DOHH2 (cell line): ENCODE measurements at regions not wholly inside any gene's neighbourhood (a gene's known extent, or its start where the extent isn't known, plus 50 kb on each side); places are given as distances from the start of the nearest gene placed in this dataset.

ENCODE experiments used
- H3F3A ChIP-seq: fragments of 200-600 bp; sonication (generic), shearing (Covaris generic); 2 replicates; pipeline ENCODE4 v1.6.0; 2016; ENCODE audit warnings: antibody characterized with exemption, mild to moderate bottlenecking; ENCODE audit not compliant: control insufficient read depth, insufficient read depth
- H3K27ac ChIP-seq: fragments of 200-600 bp; sonication (generic); 2 replicates; pipeline ENCODE4 v1.5.1; 2014; ENCODE audit warnings: low read depth, mild to moderate bottlenecking, low read length, moderate library complexity
- H3K27me3 ChIP-seq: fragments of 200-600 bp; sonication (generic); 2 replicates; pipeline ENCODE4 v1.6.1; 2014; ENCODE audit warnings: mild to moderate bottlenecking, low read length, mixed read lengths; ENCODE audit not compliant: control insufficient read depth
- H3K36me3 ChIP-seq: fragments of 200-600 bp; sonication (generic); 2 replicates; pipeline ENCODE4 v1.6.1; 2014; ENCODE audit warnings: mild to moderate bottlenecking, low read length, moderate library complexity, mixed read lengths; ENCODE audit not compliant: control insufficient read depth
- H3K4me1 ChIP-seq: fragments of 200-600 bp; sonication (generic); 2 replicates; pipeline ENCODE4 v1.6.1; 2014; ENCODE audit warnings: mild to moderate bottlenecking, low read length, mixed read lengths; ENCODE audit not compliant: control insufficient read depth
- H3K4me2 ChIP-seq: fragments of 200-600 bp; sonication (generic); 2 replicates; pipeline ENCODE4 v1.6.0; 2014; ENCODE audit warnings: mild to moderate bottlenecking, low read length, moderate library complexity
- H3K4me3 ChIP-seq: fragments of 200-600 bp; sonication (generic); 2 replicates; pipeline ENCODE4 v1.5.1; 2014; ENCODE audit warnings: mild to moderate bottlenecking, low read length, mixed read lengths
- H3K79me2 ChIP-seq: fragments of 200-600 bp; sonication (generic); 2 replicates; pipeline ENCODE4 v1.6.1; 2014; ENCODE audit warnings: mild to moderate bottlenecking, low read length, mixed read lengths; ENCODE audit not compliant: control insufficient read depth
- H3K9me2 ChIP-seq: fragments of 200-600 bp; sonication (generic); replicated peaks from 2 replicates; pipeline ENCODE4 v1.6.1; 2014; ENCODE audit warnings: mild to moderate bottlenecking, low read length, mixed read lengths; ENCODE audit not compliant: control insufficient read depth
- H3K9me3 ChIP-seq: fragments of 200-600 bp; sonication (generic); 2 replicates; pipeline ENCODE4 v1.6.1; 2014; ENCODE audit warnings: antibody characterized with exemption, low read length, mixed read lengths; ENCODE audit not compliant: control insufficient read depth, insufficient read depth
- H4K20me1 ChIP-seq: fragments of 200-600 bp; sonication (generic); 2 replicates; pipeline ENCODE4 v1.6.0; 2014; ENCODE audit warnings: low read depth, mild to moderate bottlenecking, antibody characterized with exemption, low read length, moderate library complexity; ENCODE audit not compliant: control insufficient read depth, insufficient read depth
- EZH2phosphoT487 ChIP-seq: fragments of 200-600 bp; sonication (generic); IDR thresholded peaks from 2 replicates; pipeline ENCODE4 v1.6.1; 2017; ENCODE audit warnings: borderline replicate concordance, mild to moderate bottlenecking, antibody characterized with exemption, low read length, moderate library complexity, mixed read lengths
- TF ChIP-seq, protein P1 (sequence below): fragments of 200-600 bp; sonication (generic); IDR thresholded peaks from one replicate; pipeline ENCODE4 v1.5.1; 2014; ENCODE audit warnings: antibody characterized with exemption, mild to moderate bottlenecking, low read depth, low read length; ENCODE audit not compliant: poor library complexity, severe bottlenecking

DNA sequence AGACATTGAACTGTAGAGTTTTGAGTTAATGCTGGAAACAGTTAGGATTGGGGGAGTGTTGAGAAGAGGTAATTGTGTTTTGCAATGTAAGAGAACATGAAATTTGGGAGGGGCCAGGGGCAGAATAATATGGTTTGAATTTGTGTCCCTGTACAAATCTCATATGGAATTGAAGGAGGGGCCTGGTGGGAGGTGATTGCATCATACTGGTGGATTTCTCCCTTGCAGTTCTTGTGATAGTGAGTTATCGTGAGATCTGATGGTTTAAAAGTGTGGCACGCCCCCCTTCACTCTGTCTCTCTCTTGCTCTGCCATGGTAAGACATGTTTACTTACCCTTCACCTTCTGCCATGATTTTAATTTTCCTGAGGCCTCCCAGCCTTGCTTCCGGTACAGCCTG lies 876.0 kb upstream of the FBXO33 start:
- TF ChIP-seq, protein P1, sequence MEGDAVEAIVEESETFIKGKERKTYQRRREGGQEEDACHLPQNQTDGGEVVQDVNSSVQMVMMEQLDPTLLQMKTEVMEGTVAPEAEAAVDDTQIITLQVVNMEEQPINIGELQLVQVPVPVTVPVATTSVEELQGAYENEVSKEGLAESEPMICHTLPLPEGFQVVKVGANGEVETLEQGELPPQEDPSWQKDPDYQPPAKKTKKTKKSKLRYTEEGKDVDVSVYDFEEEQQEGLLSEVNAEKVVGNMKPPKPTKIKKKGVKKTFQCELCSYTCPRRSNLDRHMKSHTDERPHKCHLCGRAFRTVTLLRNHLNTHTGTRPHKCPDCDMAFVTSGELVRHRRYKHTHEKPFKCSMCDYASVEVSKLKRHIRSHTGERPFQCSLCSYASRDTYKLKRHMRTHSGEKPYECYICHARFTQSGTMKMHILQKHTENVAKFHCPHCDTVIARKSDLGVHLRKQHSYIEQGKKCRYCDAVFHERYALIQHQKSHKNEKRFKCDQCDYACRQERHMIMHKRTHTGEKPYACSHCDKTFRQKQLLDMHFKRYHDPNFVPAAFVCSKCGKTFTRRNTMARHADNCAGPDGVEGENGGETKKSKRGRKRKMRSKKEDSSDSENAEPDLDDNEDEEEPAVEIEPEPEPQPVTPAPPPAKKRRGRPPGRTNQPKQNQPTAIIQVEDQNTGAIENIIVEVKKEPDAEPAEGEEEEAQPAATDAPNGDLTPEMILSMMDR: no peak
- no peak for TF ChIP-seq EZH2phosphoT487
- Histone ChIP-seq H3K36me3 (no peaks in the 10 kb centered on the region), H3F3A (no peaks in the 10 kb centered on the region), H4K20me1 (no peaks in the 10 kb centered on the region), H3K9me2 (no peaks in the 10 kb centered on the region), H3K9me3 (no peaks in the 10 kb centered on the region; the same call in 1 of the 2 replicates), H3K79me2 (no peaks in the 10 kb centered on the region), H3K27ac (no peak overlapping the region), H3K27me3 (no peaks in the 10 kb centered on the region), H3K4me3 (no peak overlapping the region), H3K4me1 (0 out of 2 replicates have a peak, but pooled peaks cover 3% of the 10 kb centered on the region), H3K4me2 (no peak overlapping the region)

GRCh38 chr14:40296821-40297220 lies 864.6 kb upstream of the FBXO33 start:
- no peak overlapping the region for H3K4me3 ChIP-seq
- no peaks in the 10 kb centered on the region for H3K79me2 ChIP-seq
- TF ChIP-seq, protein P1: no peak
- no peak for TF ChIP-seq EZH2phosphoT487
- H4K20me1 ChIP-seq: no peaks in the 10 kb centered on the region
- no peaks in the 10 kb centered on the region for H3K9me2 ChIP-seq
- H3K9me3 ChIP-seq: peaks cover 14% of the 10 kb centered on the region
- H3K4me2 ChIP-seq: no peak overlapping the region
- no peak overlapping the region for H3K27ac ChIP-seq
- no peaks in the 10 kb centered on the region for H3K27me3 ChIP-seq
- H3K36me3 ChIP-seq: peaks cover 10% of the 10 kb centered on the region
- H3K4me1 ChIP-seq: peaks cover 20% of the 10 kb centered on the region
- H3F3A ChIP-seq: no peaks in the 10 kb centered on the region

GRCh38 chr14:40292664-40293063 lies 860.4 kb upstream of the FBXO33 start:
- TF ChIP-seq, protein P1: no peak
- TF ChIP-seq EZH2phosphoT487: no peak

More at GRCh38 chr14:40292664-40293063, 860.4 kb upstream of the FBXO33 start:
- no peaks in the 10 kb centered on the region for H3K9me2 ChIP-seq
- no peaks in the 10 kb centered on the region; the same call in 1 of the 2 replicates for H3F3A ChIP-seq
- H3K4me1 ChIP-seq: peaks cover 20% of the 10 kb centered on the region
- peak overlapping the region; percentile 64 for H3K27ac ChIP-seq
- H3K36me3 ChIP-seq: peaks cover 10% of the 10 kb centered on the region
- no peaks in the 10 kb centered on the region for H3K27me3 ChIP-seq
- H3K4me2 ChIP-seq: peak overlapping the region; percentile 52
- H3K79me2 ChIP-seq: no peaks in the 10 kb centered on the region
- H4K20me1 ChIP-seq: no peaks in the 10 kb centered on the region
- peak overlapping the region; percentile 47 for H3K4me3 ChIP-seq
- H3K9me3 ChIP-seq: peaks cover 16% of the 10 kb centered on the region
